IPS-15b (cell line): ENCODE measurements at regions not wholly inside any gene's neighbourhood (a gene's known extent, or its start where the extent isn't known, plus 50 kb on each side); places are given as distances from the start of the nearest gene placed in this dataset.
"Not testable (repeated sequence)": the region's sequence is repeated elsewhere in the genome, so short reads cannot be mapped to it uniquely, and the experiment has no call there.

Experiments used
- H3K27me3 ChIP-seq: one replicate; pipeline ENCODE4 v1.6.1; 2013; ENCODE audit warnings: low read length; ENCODE audit not compliant: control insufficient read depth, insufficient read depth
- H3K36me3 ChIP-seq: one replicate; pipeline ENCODE4 v1.6.1; 2013; ENCODE audit warnings: low read length; ENCODE audit not compliant: control insufficient read depth, insufficient read depth
- H3K4me1 ChIP-seq: one replicate; pipeline ENCODE4 v1.6.1; 2013; ENCODE audit warnings: mild to moderate bottlenecking, low read length; ENCODE audit not compliant: control insufficient read depth, insufficient read depth
- H3K4me3 ChIP-seq: one replicate; pipeline ENCODE4 v1.5.1; 2013; ENCODE audit warnings: low read depth, low read length
- H3K9ac ChIP-seq: one replicate; pipeline ENCODE4 v1.6.1; 2013; ENCODE audit warnings: low read depth, mild to moderate bottlenecking, low read length
- H3K9me3 ChIP-seq: one replicate; pipeline ENCODE4 v1.6.1; 2013; ENCODE audit warnings: mild to moderate bottlenecking, low read length; ENCODE audit not compliant: control insufficient read depth, insufficient read depth

DNA sequence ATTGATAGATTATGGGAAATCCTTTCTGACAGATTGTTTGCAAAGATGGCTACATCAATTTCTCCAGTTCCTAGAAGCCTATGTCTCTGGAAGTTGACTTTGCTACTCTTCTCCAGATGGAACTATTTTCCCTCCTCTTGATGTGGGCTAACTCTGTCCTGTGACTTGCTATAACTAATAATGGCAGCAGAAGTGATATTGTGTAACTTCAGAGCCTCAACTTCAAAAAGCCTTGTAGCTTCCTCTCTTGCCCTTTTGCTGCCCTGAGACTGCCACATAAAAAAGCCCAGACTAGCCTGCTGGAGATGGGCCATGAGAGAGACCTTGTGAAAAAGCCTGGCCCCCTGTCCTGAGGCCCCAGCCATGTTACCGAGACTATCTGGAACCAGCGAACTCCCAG, 210.7 kb upstream of the SLC7A11 start:
- Histone ChIP-seq H3K36me3 (no peaks in the 10 kb centered on the region), H3K9me3 (no peaks in the 10 kb centered on the region), H3K4me3 (no peak overlapping the region), H3K27me3 (no peaks in the 10 kb centered on the region), H3K4me1 (no peaks in the 10 kb centered on the region), H3K9ac (no peak overlapping the region)

- no peaks in the 10 kb centered on the region for H3K4me1 ChIP-seq
- no peaks in the 10 kb centered on the region for H3K27me3 ChIP-seq
- no peak overlapping the region for H3K9ac ChIP-seq
- no peaks in the 10 kb centered on the region for H3K9me3 ChIP-seq
- no peaks in the 10 kb centered on the region for H3K36me3 ChIP-seq
- H3K4me3 ChIP-seq: no peak overlapping the region
Observed at GRCh38 chr4:138451276-138451663, 209.1 kb upstream of the SLC7A11 start.

DNA sequence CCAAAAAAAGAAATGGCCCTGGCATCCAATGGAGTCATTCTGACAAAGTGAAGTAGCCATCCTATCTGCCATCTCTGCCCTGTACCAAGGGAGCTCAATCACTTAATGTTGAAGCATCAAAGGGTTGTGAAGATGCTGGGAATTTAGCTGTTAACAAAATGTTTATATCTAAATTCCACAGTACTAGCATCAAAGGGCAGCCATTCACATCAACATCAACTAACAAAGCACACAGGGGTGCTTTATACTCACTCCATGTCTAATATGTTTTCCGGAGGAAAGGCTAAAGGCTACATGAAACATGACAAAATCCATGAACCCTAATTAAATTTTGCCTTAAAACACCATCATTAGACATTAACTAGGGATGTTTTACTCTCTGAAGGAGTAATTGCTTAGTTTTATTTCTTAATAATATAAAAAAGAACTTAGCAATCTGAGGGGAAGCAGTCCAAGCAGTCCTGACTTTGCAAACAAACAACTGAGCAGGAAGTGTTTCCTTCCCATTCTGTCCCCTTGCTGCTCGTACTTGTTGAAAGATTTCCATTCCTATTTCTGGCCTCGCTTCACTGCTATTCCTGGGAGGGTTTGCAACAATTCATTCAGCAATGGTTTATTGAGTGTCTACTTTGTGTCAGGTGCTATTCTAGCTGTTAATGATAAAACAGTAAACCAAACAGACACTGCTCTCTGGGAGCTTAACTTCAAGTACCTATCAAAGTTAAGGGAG, 208.6 kb upstream of the SLC7A11 start:
- Histone ChIP-seq H3K27me3 (no peaks in the 10 kb centered on the region), H3K9ac (no peak overlapping the region), H3K4me3 (no peak overlapping the region), H3K4me1 (no peaks in the 10 kb centered on the region), H3K9me3 (no peaks in the 10 kb centered on the region), H3K36me3 (no peaks in the 10 kb centered on the region)

- Histone ChIP-seq H3K9me3 (no peaks in the 10 kb centered on the region), H3K4me1 (no peaks in the 10 kb centered on the region), H3K27me3 (no peaks in the 10 kb centered on the region), H3K4me3 (no peak overlapping the region), H3K9ac (no peak overlapping the region), H3K36me3 (no peaks in the 10 kb centered on the region)
Observed at GRCh38 chr4:138449938-138450337, 207.8 kb upstream of the SLC7A11 start.

DNA sequence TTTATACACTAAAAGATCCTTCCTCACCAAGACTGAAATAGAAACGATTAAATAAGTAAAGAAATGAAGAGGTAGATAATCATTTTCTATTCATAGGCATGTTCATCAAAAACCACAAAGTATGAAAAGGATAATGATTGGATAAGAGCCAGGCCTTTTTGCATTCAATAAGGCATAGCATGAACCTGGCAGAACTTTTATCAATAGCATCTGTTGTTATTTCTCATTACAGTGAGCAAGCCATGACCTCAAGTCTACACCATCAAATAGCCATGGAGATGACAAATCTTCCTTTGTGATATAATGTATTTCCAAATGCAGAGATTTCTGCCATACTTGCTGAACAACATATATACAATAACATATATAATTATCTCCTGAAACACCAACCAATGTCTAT, 206.0 kb upstream of the SLC7A11 start:
- no peak overlapping the region for H3K9ac ChIP-seq
- H3K9me3 ChIP-seq: no peaks in the 10 kb centered on the region
- no peaks in the 10 kb centered on the region for H3K27me3 ChIP-seq
- no peaks in the 10 kb centered on the region for H3K4me1 ChIP-seq
- H3K4me3 ChIP-seq: no peak overlapping the region
- H3K36me3 ChIP-seq: no peaks in the 10 kb centered on the region

GRCh38 chr4:138446456-138446855, 204.3 kb upstream of the SLC7A11 start:
- Histone ChIP-seq H3K9me3 (no peaks in the 10 kb centered on the region), H3K9ac (no peak overlapping the region), H3K27me3 (no peaks in the 10 kb centered on the region), H3K36me3 (no peaks in the 10 kb centered on the region), H3K4me1 (no peaks in the 10 kb centered on the region), H3K4me3 (no peak overlapping the region)

DNA sequence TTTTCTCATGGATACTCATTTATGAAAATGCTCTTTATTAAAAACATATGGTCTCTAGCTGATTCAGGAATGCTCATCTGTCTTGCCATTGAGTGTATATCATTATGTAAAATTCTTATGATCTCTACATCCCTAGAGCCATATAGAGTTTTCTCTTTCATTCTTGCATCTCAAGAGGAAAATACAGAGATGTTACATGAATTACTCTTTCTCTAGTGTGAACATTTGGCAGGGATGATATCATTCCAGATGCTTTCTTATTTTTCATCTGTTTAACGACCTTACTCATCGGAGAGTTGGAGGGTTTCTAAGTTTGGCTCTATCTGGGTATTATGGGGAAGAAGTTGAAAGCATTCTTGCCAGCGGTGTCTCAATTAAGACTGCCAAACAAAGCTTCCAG, 202.9 kb upstream of the SLC7A11 start:
- Histone ChIP-seq H3K4me1 (no peaks in the 10 kb centered on the region), H3K9ac (no peak overlapping the region), H3K27me3 (no peaks in the 10 kb centered on the region), H3K4me3 (no peak overlapping the region), H3K9me3 (no peaks in the 10 kb centered on the region), H3K36me3 (no peaks in the 10 kb centered on the region)

DNA sequence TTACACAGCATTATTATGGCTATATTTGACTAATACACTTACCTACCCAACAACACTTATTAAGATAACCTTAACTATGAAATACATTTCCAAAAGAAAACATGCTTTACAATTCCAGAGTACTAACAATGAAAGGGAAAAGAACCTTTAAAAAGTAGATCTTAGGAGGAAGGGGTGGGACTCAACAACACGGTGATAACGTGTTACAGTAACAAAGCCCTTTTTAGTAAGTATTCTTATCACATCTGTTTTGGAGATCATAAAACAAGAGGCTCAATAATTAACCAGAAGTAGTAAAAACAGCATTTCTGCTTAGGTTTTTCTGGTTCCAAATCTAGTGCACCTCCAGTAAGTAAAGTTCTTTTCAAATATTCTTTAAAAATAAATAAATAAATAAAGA, 202.1 kb upstream of the SLC7A11 start:
- Histone ChIP-seq H3K9ac (no peak overlapping the region), H3K4me1 (no peaks in the 10 kb centered on the region), H3K4me3 (no peak overlapping the region), H3K36me3 (no peaks in the 10 kb centered on the region), H3K9me3 (no peaks in the 10 kb centered on the region), H3K27me3 (no peaks in the 10 kb centered on the region)

DNA sequence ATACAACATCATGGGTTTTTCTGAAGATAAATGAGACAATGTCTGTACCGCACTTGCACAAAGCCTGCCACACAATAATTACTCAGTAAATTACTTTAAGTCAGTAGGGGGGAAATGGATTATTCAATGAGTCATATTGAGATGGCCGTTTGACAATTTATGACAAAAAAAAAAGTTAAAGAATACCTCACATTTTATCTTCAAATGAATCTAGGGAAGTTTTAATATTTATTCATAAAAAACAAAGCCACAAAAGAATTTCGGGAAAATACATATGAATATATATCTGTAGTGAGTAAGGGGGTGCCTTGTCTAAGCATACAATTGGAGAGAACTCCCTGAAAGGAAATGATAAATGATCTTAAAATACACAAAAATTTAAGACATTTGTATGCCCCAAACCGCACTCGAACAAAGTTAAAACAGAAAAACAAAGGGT, 197.0 kb upstream of the SLC7A11 start:
- Histone ChIP-seq H3K27me3 (no peaks in the 10 kb centered on the region), H3K4me3 (no peak overlapping the region), H3K36me3 (no peaks in the 10 kb centered on the region), H3K9ac (no peak overlapping the region), H3K9me3 (no peaks in the 10 kb centered on the region), H3K4me1 (no peaks in the 10 kb centered on the region)

- Histone ChIP-seq H3K4me3 (no peak overlapping the region), H3K9ac (no peak overlapping the region), H3K36me3 (no peaks in the 10 kb centered on the region), H3K9me3 (no peaks in the 10 kb centered on the region), H3K27me3 (no peaks in the 10 kb centered on the region), H3K4me1 (no peaks in the 10 kb centered on the region)
Observed at GRCh38 chr4:138438608-138439007, 196.5 kb upstream of the SLC7A11 start.

- Histone ChIP-seq H3K36me3 (no peaks in the 10 kb centered on the region), H3K4me1 (no peaks in the 10 kb centered on the region), H3K9ac (no peak overlapping the region), H3K27me3 (no peaks in the 10 kb centered on the region), H3K4me3 (no peak overlapping the region), H3K9me3 (peaks cover 1% of the 10 kb centered on the region)
Observed at GRCh38 chr4:138437263-138437851, 195.2 kb upstream of the SLC7A11 start.

GRCh38 chr4:138435733-138436132, 193.6 kb upstream of the SLC7A11 start:
- H3K9me3 ChIP-seq, H3K4me3 ChIP-seq, H3K36me3 ChIP-seq, H3K9ac ChIP-seq, H3K4me1 ChIP-seq, H3K27me3 ChIP-seq: not testable (repeated sequence)
